Mesenchymal stem cell (in vitro differentiated cells and primary cell): ENCODE measurements at regions not wholly inside any gene's neighbourhood (a gene's known extent, or its start where the extent isn't known, plus 50 kb on each side); places are given as distances from the start of the nearest gene placed in this dataset.

ENCODE experiments used
- DNase-seq: peaks from one replicate; pipeline ENCODE4 v3.0.0-alpha.2; 2013
- H2AFZ ChIP-seq: one replicate; pipeline ENCODE4 v1.6.1; 2013; ENCODE audit warnings: low read depth, mild to moderate bottlenecking, control low read depth, inconsistent platforms, low read length, moderate library complexity
- H2AK5ac ChIP-seq: 2 replicates; pipeline ENCODE4 v1.6.1; 2013; ENCODE audit warnings: low read length, moderate library complexity, mild to moderate bottlenecking, inconsistent platforms; ENCODE audit not compliant: severe bottlenecking
- H2BK120ac ChIP-seq: one replicate; pipeline ENCODE4 v1.6.1; 2013; ENCODE audit warnings: low read depth, mild to moderate bottlenecking, inconsistent platforms, low read length, moderate library complexity
- H2BK12ac ChIP-seq, 2 experiments: one replicate each; pipeline ENCODE4 v1.6.1; 2013; ENCODE audit warnings: inconsistent platforms in 2 of 2, low read length in 2 of 2, mild to moderate bottlenecking in 2 of 2, moderate library complexity in 2 of 2, control low read depth in 1 of 2
- H2BK15ac ChIP-seq: one replicate; pipeline ENCODE4 v1.6.1; 2013; ENCODE audit warnings: mild to moderate bottlenecking, low read depth, inconsistent platforms; ENCODE audit not compliant: poor library complexity, severe bottlenecking
- H2BK5ac ChIP-seq: 2 replicates; pipeline ENCODE4 v1.6.1; 2013; ENCODE audit warnings: low read depth, mild to moderate bottlenecking, low read length, control low read depth, inconsistent platforms; ENCODE audit not compliant: poor library complexity, severe bottlenecking
- H3K14ac ChIP-seq, 2 experiments: one replicate each; pipeline ENCODE4 v1.6.1; 2013; ENCODE audit warnings: inconsistent platforms in 2 of 2, low read length in 2 of 2, control low read depth in 1 of 2, mild to moderate bottlenecking in 1 of 2, moderate library complexity in 1 of 2
- H3K18ac ChIP-seq, 2 experiments: one replicate each; pipeline ENCODE4 v1.6.1; 2013; ENCODE audit warnings: inconsistent platforms in 2 of 2, low read length in 2 of 2, control low read depth in 1 of 2, low read depth in 1 of 2, mild to moderate bottlenecking in 1 of 2
- H3K23ac ChIP-seq, 2 experiments: one replicate each; pipeline ENCODE4 v1.6.1; 2013; ENCODE audit warnings: inconsistent platforms in 2 of 2, low read length in 2 of 2, mild to moderate bottlenecking in 2 of 2, moderate library complexity in 2 of 2, control low read depth in 1 of 2
- H3K27ac ChIP-seq: 2 replicates; pipeline ENCODE4 v1.5.1; 2013; ENCODE audit warnings: mild to moderate bottlenecking, moderate library complexity, low read length, control low read depth, inconsistent platforms; ENCODE audit not compliant: poor library complexity, severe bottlenecking
- H3K27me3 ChIP-seq, 2 experiments: 2 replicates each; pipeline versions ENCODE4 v1.6.1 to v1.7.0; 2013; ENCODE audit warnings: low read length in 2 of 2, mild to moderate bottlenecking in 2 of 2, moderate library complexity in 2 of 2, control low read depth in 1 of 2, inconsistent platforms in 1 of 2; ENCODE audit not compliant: control insufficient read depth in 1 of 2, insufficient read depth in 1 of 2
- H3K36me3 ChIP-seq, 2 experiments: 2 replicates each; pipeline versions ENCODE4 v1.6.1 to v1.7.0; 2013; ENCODE audit warnings: low read length in 2 of 2, control low read depth in 1 of 2, inconsistent platforms in 1 of 2, low read depth in 1 of 2, mild to moderate bottlenecking in 1 of 2; ENCODE audit not compliant: insufficient read depth in 2 of 2, control insufficient read depth in 1 of 2
- H3K4ac ChIP-seq, 2 experiments: one replicate each; pipeline ENCODE4 v1.6.1; 2013; ENCODE audit warnings: inconsistent platforms in 2 of 2, low read length in 2 of 2, mild to moderate bottlenecking in 2 of 2, moderate library complexity in 2 of 2, control low read depth in 1 of 2, low read depth in 1 of 2
- H3K4me1 ChIP-seq: 2 replicates; pipeline ENCODE4 v1.6.1; 2013; ENCODE audit warnings: low read depth, low read length, control low read depth; ENCODE audit not compliant: control insufficient read depth, insufficient read depth
- H3K4me2 ChIP-seq: 2 replicates; pipeline ENCODE4 v1.6.1; 2013; ENCODE audit warnings: low read length, mild to moderate bottlenecking, inconsistent platforms; ENCODE audit not compliant: poor library complexity, severe bottlenecking
- H3K4me3 ChIP-seq, 2 experiments: 2 replicates each; pipeline versions ENCODE4 v1.5.1 to v1.7.0; 2013; ENCODE audit warnings: low read length in 2 of 2, mild to moderate bottlenecking in 2 of 2, control low read depth in 1 of 2, low read depth in 1 of 2; ENCODE audit not compliant: insufficient read depth in 1 of 2
- H3K79me1 ChIP-seq: replicated peaks from 2 replicates; pipeline ENCODE4 v1.6.1; 2013; ENCODE audit warnings: mild to moderate bottlenecking, control low read depth, low read length, inconsistent platforms; ENCODE audit not compliant: poor library complexity, severe bottlenecking
- H3K9ac ChIP-seq: 2 replicates; pipeline ENCODE4 v1.7.0; 2013; ENCODE audit warnings: mild to moderate bottlenecking, low read length, moderate library complexity
- H3K9me3 ChIP-seq: 2 replicates; pipeline ENCODE4 v1.7.0; 2013; ENCODE audit warnings: mild to moderate bottlenecking, low read length; ENCODE audit not compliant: control insufficient read depth
- H4K8ac ChIP-seq: one replicate; pipeline ENCODE4 v1.6.1; 2013; ENCODE audit warnings: inconsistent platforms, mild to moderate bottlenecking, low read length, moderate library complexity
- H4K91ac ChIP-seq: one replicate; pipeline ENCODE4 v1.6.1; 2013; ENCODE audit warnings: mild to moderate bottlenecking, low read length, inconsistent platforms
- WGBS: methylation state at CpG from one replicate; pipeline ENCODE4 v1.1.7; 2013; ENCODE audit warnings: mixed read lengths; 5-methylcytosine and 5-hydroxymethylcytosine counted together

GRCh38 chrX:42106556-42106955 lies 183.2 kb upstream of the CASK start:
- Histone ChIP-seq H4K91ac (no peak overlapping the region), H3K4ac (no peak overlapping the region), H3K79me1 (no peaks in the 10 kb centered on the region), H3K18ac (no peak overlapping the region), H2AFZ (no peak overlapping the region), H3K4me3 (no peak overlapping the region), H2BK15ac (no peak overlapping the region), H2BK12ac (no peak overlapping the region), H3K36me3 (no peaks in the 10 kb centered on the region), H2BK120ac (no peak overlapping the region), H2AK5ac (no peak overlapping the region), H3K4me2 (no peak overlapping the region), H3K9ac (no peak overlapping the region), H3K23ac (no peak overlapping the region), H3K4me1 (peaks cover 2% of the 10 kb centered on the region), H3K14ac (no peak overlapping the region), H3K27me3 (peaks cover 0 to 11% of the 10 kb centered on the region in 2 experiments), H2BK5ac (no peak overlapping the region), H3K9me3 (no peaks in the 10 kb centered on the region), H3K27ac (no peak overlapping the region), H4K8ac (no peak overlapping the region)
- peak; percentile 53 for DNase-seq
- WGBS = no CpG with 5 or more reads among the region's 2 CpGs

GRCh38 chrX:42102586-42103282 lies 179.4 kb upstream of the CASK start:
- peaks cover 0 to 12% of the 10 kb centered on the region in 2 experiments for H3K27me3 ChIP-seq
- no peak overlapping the region for H2BK120ac ChIP-seq

DNA sequence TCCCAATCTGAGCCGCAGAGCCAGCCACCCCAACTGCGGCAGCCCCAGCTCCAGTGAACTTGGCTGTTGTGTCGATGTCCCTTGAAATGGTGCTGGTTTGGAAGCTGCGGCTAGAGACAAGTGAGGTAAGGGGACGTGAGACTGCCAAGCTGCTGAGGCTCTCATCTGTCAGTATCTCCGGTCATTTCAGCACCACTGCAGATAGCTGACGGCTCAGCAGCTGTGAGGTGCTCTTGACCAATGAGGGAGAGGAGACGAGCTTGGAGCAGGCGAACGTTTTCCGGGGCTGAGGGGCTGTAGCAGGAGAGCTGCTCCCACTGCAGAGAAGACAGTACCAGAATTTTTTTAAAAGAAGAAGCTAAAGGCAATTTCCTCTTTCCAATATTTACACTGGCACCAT lies 175.5 kb upstream of the CASK start:
- Histone ChIP-seq H2BK5ac (no peak overlapping the region), H3K14ac (no peak overlapping the region)

More at GRCh38 chrX:42102586-42103282, 179.4 kb upstream of the CASK start:
- no peak overlapping the region for H3K18ac ChIP-seq
- peaks cover 5% of the 10 kb centered on the region for H3K4me1 ChIP-seq
- no peak overlapping the region for H2BK15ac ChIP-seq
- no peak overlapping the region for H2BK12ac ChIP-seq
- H3K4ac ChIP-seq = no peak overlapping the region
- no peak overlapping the region for H3K14ac ChIP-seq
- no peaks in the 10 kb centered on the region for H3K79me1 ChIP-seq
- no peak overlapping the region for H2AK5ac ChIP-seq
- H3K9ac ChIP-seq = no peak overlapping the region
- H4K91ac ChIP-seq = no peak overlapping the region
- no peak overlapping the region for H2BK5ac ChIP-seq
- H3K4me3 ChIP-seq = no peak overlapping the region
- H3K23ac ChIP-seq = no peak overlapping the region
- no peak overlapping the region for H3K4me2 ChIP-seq
- H2AFZ ChIP-seq = no peak overlapping the region
- no peak overlapping the region for H3K27ac ChIP-seq
- no peaks in the 10 kb centered on the region for H3K9me3 ChIP-seq
- H4K8ac ChIP-seq = no peak overlapping the region
- no peaks in the 10 kb centered on the region for H3K36me3 ChIP-seq
- 100% methylated on average over 4 of the region's 4 CpGs for WGBS
- no peak for DNase-seq

DNA sequence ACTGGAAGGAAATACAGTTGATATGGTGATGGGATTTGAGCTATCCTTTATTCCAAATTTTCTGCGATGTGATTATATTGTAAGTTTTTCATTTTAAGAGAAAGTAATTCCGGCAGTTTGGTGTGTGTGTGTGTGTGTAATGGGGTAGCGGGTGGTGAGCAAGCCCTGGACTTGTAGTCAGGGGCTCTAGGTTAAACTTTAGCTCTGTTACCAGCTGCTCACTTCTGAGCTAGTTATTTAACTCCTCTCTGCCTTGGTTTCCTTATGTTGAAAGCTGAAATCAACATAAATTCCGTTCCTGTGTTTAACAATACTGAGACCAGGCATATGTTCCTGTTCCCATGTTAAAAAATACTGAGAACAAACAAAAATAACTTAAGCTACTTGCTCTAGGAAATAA lies 174.1 kb upstream of the CASK start:
- Histone ChIP-seq H3K27me3 (peaks cover 0 to 12% of the 10 kb centered on the region in 2 experiments), H3K36me3 (no peaks in the 10 kb centered on the region), H4K91ac (no peak overlapping the region), H4K8ac (no peak overlapping the region), H3K4me2 (no peak overlapping the region), H2BK12ac (no peak overlapping the region), H3K4me1 (peaks cover 5% of the 10 kb centered on the region), H3K9ac (no peak overlapping the region), H3K14ac (no peak overlapping the region), H2AFZ (no peak overlapping the region), H2BK120ac (no peak overlapping the region), H2AK5ac (no peak overlapping the region), H3K4me3 (no peak overlapping the region), H3K27ac (no peak overlapping the region), H3K18ac (no peak overlapping the region), H3K79me1 (no peaks in the 10 kb centered on the region), H3K9me3 (no peaks in the 10 kb centered on the region), H2BK5ac (no peak overlapping the region), H2BK15ac (no peak overlapping the region), H3K4ac (no peak overlapping the region), H3K23ac (no peak overlapping the region)
- no peak for DNase-seq
- 100% methylated on average over 1 of the region's 4 CpGs for WGBS

More for the DNA sequence above, 175.5 kb upstream of the CASK start:
- no peaks in the 10 kb centered on the region for H3K36me3 ChIP-seq
- no peak overlapping the region for H3K23ac ChIP-seq
- no peak overlapping the region for H3K4me2 ChIP-seq
- H2BK12ac ChIP-seq = peak overlapping the region in 1 of 2 experiments; percentile 28
- no peak overlapping the region for H3K4me3 ChIP-seq
- peak overlapping the region in 1 of 2 experiments; percentile 2 for H3K18ac ChIP-seq
- no peak for DNase-seq
- H3K27me3 ChIP-seq = peaks cover 0 to 12% of the 10 kb centered on the region in 2 experiments
- H2BK15ac ChIP-seq = no peak overlapping the region
- H3K9ac ChIP-seq = no peak overlapping the region
- no peaks in the 10 kb centered on the region for H3K9me3 ChIP-seq
- no peak overlapping the region for H2AK5ac ChIP-seq
- H4K91ac ChIP-seq = no peak overlapping the region
- 89% methylated on average over 7 of the region's 11 CpGs for WGBS
- no peak overlapping the region for H2AFZ ChIP-seq
- no peak overlapping the region for H4K8ac ChIP-seq
- no peak overlapping the region for H3K27ac ChIP-seq
- H2BK120ac ChIP-seq = no peak overlapping the region
- no peaks in the 10 kb centered on the region for H3K79me1 ChIP-seq
- H3K4me1 ChIP-seq = peaks cover 5% of the 10 kb centered on the region
- H3K4ac ChIP-seq = no peak overlapping the region
